DND-41 (cell line): ENCODE measurements at regions not wholly inside any gene's neighbourhood (a gene's known extent, or its start where the extent isn't known, plus 50 kb on each side); places are given as distances from the start of the nearest gene placed in this dataset.

Experiments used
- ATAC-seq: fragments of 200-7000 bp; cut with Tn5 transposase; 3 replicates; pipeline ENCODE4 v1.9.1; 2021; ENCODE audit warnings: low read depth; ENCODE audit not compliant: insufficient read depth
- DNase-seq: peaks from one replicate; pipeline ENCODE4 v3.0.0-alpha.2; 2020
- H2AFZ ChIP-seq: 2 replicates; pipeline ENCODE4 v1.6.0; 2012; ENCODE audit warnings: low read depth, low read length
- H3K27ac ChIP-seq: 2 replicates; pipeline ENCODE4 v1.5.1; 2012; ENCODE audit warnings: low read length, inconsistent platforms
- H3K27me3 ChIP-seq: fragments of 200-600 bp; sonication (generic); 2 replicates; pipeline ENCODE4 v1.6.0; 2012; ENCODE audit warnings: low read length, mild to moderate bottlenecking, inconsistent platforms; ENCODE audit not compliant: insufficient read depth, poor library complexity
- H3K36me3 ChIP-seq: 2 replicates; pipeline ENCODE4 v1.5.1; 2012; ENCODE audit warnings: low read length, inconsistent platforms; ENCODE audit not compliant: insufficient read depth
- H3K4me1 ChIP-seq: 2 replicates; pipeline ENCODE4 v1.5.1; 2012; ENCODE audit warnings: mild to moderate bottlenecking, low read length; ENCODE audit not compliant: insufficient read depth
- H3K4me2 ChIP-seq: 2 replicates; pipeline ENCODE4 v1.6.0; 2012; ENCODE audit warnings: mild to moderate bottlenecking, moderate library complexity, low read length, inconsistent platforms; ENCODE audit not compliant: insufficient read depth
- H3K4me3 ChIP-seq, 2 experiments: fragments of 200-600 bp in 1 of 2; shearing (Covaris generic) in 1 of 2; 2 replicates each; pipeline ENCODE4 v1.5.1; 2012 to 2016; ENCODE audit warnings: inconsistent platforms in 2 of 2, low read length in 2 of 2, mild to moderate bottlenecking in 2 of 2, low read depth in 1 of 2, moderate library complexity in 1 of 2
- H3K79me2 ChIP-seq: 2 replicates; pipeline ENCODE4 v1.6.0; 2012; ENCODE audit warnings: low read length, inconsistent platforms; ENCODE audit not compliant: insufficient read depth
- H3K9ac ChIP-seq: 2 replicates; pipeline ENCODE4 v1.6.0; 2012; ENCODE audit warnings: low read depth, mild to moderate bottlenecking, inconsistent platforms, low read length, moderate library complexity
- H3K9me3 ChIP-seq: 2 replicates; pipeline ENCODE4 v1.5.1; 2012; ENCODE audit warnings: low read length, moderate library complexity, mild to moderate bottlenecking, inconsistent platforms; ENCODE audit not compliant: insufficient read depth, severe bottlenecking
- H4K20me1 ChIP-seq: 2 replicates; pipeline ENCODE4 v1.6.0; 2012; ENCODE audit warnings: low read length; ENCODE audit not compliant: insufficient read depth
- EZH2 ChIP-seq: IDR thresholded peaks from 3 replicates; pipeline ENCODE4 v1.6.1; 2012; ENCODE audit warnings: borderline replicate concordance, low read depth, mild to moderate bottlenecking, moderate library complexity, low read length, inconsistent platforms; ENCODE audit not compliant: severe bottlenecking
- TF ChIP-seq, protein P1 (sequence below): IDR thresholded peaks from 2 replicates; pipeline ENCODE4 v1.5.1; 2012; ENCODE audit warnings: borderline replicate concordance, low read length, moderate library complexity, mild to moderate bottlenecking; ENCODE audit not compliant: poor library complexity, severe bottlenecking; ENCODE audit errors: extremely low read depth

DNA sequence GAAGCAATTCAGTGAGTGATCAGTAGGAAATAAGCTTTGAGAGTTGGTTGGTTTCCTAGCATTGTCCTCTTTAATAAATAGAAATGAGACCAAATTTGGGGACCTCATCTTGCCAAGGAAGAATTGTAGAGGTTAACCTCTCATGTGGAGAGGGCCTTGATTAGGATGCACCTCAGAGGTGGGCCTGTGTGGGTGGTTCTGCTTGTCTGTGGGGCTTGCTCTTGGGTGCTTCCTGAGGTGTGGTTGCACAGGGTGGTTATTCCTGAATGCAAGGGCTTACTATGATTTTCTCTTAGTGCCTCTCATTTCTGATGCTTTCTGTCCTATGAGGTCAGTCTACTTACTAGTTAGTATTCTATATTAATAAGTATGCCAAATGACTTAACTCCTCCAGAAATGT lies 89.6 kb upstream of the MGAT5 start:
- ATAC-seq (no peak), DNase-seq (no peak)
- no peak overlapping the region for H3K9ac ChIP-seq
- no peaks in the 10 kb centered on the region for H3K9me3 ChIP-seq
- H3K79me2 ChIP-seq = peaks cover 96% of the 10 kb centered on the region
- H3K4me2 ChIP-seq = no peak overlapping the region
- H4K20me1 ChIP-seq = peaks cover 70% of the 10 kb centered on the region
- no peaks in the 10 kb centered on the region for H3K27me3 ChIP-seq
- H3K4me1 ChIP-seq = no peaks in the 10 kb centered on the region
- H2AFZ ChIP-seq = no peak overlapping the region
- no peak for TF ChIP-seq EZH2
- TF ChIP-seq, protein P1, sequence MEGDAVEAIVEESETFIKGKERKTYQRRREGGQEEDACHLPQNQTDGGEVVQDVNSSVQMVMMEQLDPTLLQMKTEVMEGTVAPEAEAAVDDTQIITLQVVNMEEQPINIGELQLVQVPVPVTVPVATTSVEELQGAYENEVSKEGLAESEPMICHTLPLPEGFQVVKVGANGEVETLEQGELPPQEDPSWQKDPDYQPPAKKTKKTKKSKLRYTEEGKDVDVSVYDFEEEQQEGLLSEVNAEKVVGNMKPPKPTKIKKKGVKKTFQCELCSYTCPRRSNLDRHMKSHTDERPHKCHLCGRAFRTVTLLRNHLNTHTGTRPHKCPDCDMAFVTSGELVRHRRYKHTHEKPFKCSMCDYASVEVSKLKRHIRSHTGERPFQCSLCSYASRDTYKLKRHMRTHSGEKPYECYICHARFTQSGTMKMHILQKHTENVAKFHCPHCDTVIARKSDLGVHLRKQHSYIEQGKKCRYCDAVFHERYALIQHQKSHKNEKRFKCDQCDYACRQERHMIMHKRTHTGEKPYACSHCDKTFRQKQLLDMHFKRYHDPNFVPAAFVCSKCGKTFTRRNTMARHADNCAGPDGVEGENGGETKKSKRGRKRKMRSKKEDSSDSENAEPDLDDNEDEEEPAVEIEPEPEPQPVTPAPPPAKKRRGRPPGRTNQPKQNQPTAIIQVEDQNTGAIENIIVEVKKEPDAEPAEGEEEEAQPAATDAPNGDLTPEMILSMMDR = no peak
- no peaks in the 10 kb centered on the region for H3K36me3 ChIP-seq
- no peak overlapping the region for H3K4me3 ChIP-seq
- no peak overlapping the region for H3K27ac ChIP-seq

GRCh38 chr2:134167015-134167414 lies 86.9 kb upstream of the MGAT5 start:
- H3K79me2 ChIP-seq = peaks cover 91% of the 10 kb centered on the region
- H2AFZ ChIP-seq = no peak overlapping the region
- TF ChIP-seq, protein P1 = no peak
- TF ChIP-seq EZH2 = no peak
- ATAC-seq (no peak), DNase-seq (no peak)
- H3K36me3 ChIP-seq = no peaks in the 10 kb centered on the region
- H3K4me2 ChIP-seq = no peak overlapping the region
- no peak overlapping the region for H3K4me3 ChIP-seq
- no peaks in the 10 kb centered on the region for H3K9me3 ChIP-seq
- no peaks in the 10 kb centered on the region for H3K27me3 ChIP-seq
- no peak overlapping the region for H3K27ac ChIP-seq
- peaks cover 51% of the 10 kb centered on the region for H4K20me1 ChIP-seq
- no peaks in the 10 kb centered on the region for H3K4me1 ChIP-seq
- no peak overlapping the region for H3K9ac ChIP-seq

DNA sequence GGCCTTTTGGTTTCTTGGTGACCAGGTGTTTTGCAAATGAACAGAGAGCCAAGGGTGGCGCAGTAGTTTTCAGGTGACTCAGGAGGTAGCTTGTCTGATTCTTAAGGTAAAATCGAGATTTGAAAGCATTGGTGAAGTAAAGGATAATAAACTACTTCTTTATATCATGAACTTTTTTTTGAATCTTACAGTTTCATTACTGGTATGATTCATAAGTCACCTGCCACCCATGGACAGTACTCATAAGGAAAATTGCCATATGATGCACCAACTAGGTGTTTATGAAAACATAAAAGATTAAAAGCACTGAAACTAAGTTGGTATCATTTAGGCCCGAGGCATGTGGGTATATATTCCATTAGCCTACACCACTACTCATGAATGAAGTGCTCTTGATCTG lies 84.1 kb upstream of the MGAT5 start:
- H3K9ac ChIP-seq = no peak overlapping the region
- no peaks in the 10 kb centered on the region for H3K36me3 ChIP-seq
- H3K4me2 ChIP-seq = no peak overlapping the region
- H3K27ac ChIP-seq = no peak overlapping the region
- peaks cover 82% of the 10 kb centered on the region for H3K79me2 ChIP-seq
- H2AFZ ChIP-seq = no peak overlapping the region
- H3K4me1 ChIP-seq = no peaks in the 10 kb centered on the region
- H4K20me1 ChIP-seq = peaks cover 46% of the 10 kb centered on the region; the same call in 1 of the 2 replicates
- ATAC-seq (no peak), DNase-seq (no peak)
- no peaks in the 10 kb centered on the region for H3K27me3 ChIP-seq
- no peak overlapping the region for H3K4me3 ChIP-seq
- TF ChIP-seq, protein P1 = no peak
- TF ChIP-seq EZH2 = no peak
- no peaks in the 10 kb centered on the region for H3K9me3 ChIP-seq

DNA sequence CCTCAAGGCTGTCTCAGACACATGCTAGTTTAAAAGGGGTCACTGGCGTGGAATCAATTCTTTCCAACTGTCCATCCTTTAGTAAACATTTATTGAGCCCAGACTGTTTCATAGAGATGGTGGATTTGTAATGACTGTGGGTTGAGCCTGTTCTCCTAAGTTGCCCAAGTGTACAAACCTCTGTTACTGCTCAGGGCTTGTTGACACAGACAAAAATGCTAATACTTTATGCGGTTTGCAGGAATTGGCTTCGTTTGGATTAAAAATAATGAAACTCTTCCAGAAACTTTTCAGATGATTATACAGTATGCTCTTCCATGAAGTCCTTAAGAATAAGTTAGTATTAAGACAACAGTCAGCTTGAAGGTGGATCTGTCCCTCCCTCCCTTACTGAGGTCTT lies 83.6 kb upstream of the MGAT5 start:
- no peak for ATAC-seq
- Histone ChIP-seq H3K36me3 (no peaks in the 10 kb centered on the region), H2AFZ (no peak overlapping the region), H3K9me3 (no peaks in the 10 kb centered on the region), H3K79me2 (peaks cover 83% of the 10 kb centered on the region), H3K4me1 (no peaks in the 10 kb centered on the region), H3K4me2 (no peak overlapping the region), H4K20me1 (peaks cover 51% of the 10 kb centered on the region; the same call in 1 of the 2 replicates), H3K4me3 (no peak overlapping the region), H3K27me3 (no peaks in the 10 kb centered on the region), H3K9ac (no peak overlapping the region), H3K27ac (no peak overlapping the region)
- TF ChIP-seq, protein P1 = no peak
- TF ChIP-seq EZH2 = no peak
- DNase-seq = no peak
